MM.1S (cell line): ENCODE measurements at regions not wholly inside any gene's neighbourhood (a gene's known extent, or its start where the extent isn't known, plus 50 kb on each side); places are given as distances from the start of the nearest gene placed in this dataset.

Experiments
- CTCF ChIP-seq: fragments of 300-600 bp; sonication (generic); IDR thresholded peaks from 2 replicates; pipeline ENCODE4 v1.5.1; 2016; ENCODE audit warnings: antibody characterized with exemption, low read length, mixed read lengths
- EZH2 ChIP-seq: fragments of 300-600 bp; sonication (generic); optimal IDR thresholded peaks from 2 replicates; pipeline ENCODE3; 2017; ENCODE audit warnings: low read depth, mild to moderate bottlenecking, antibody characterized with exemption, low read length, mixed read lengths

- no peak for TF ChIP-seq CTCF
- TF ChIP-seq EZH2 = no peak
These were observed 1378.4 kb upstream of the TENM4 start for GRCh38 chr11:80819271-80819670.
